ENCODE measurements at regions not wholly inside any gene's neighbourhood (a gene's known extent, or its start where the extent isn't known, plus 50 kb on each side); places are given as distances from the start of the nearest gene placed in this dataset.

DNA sequence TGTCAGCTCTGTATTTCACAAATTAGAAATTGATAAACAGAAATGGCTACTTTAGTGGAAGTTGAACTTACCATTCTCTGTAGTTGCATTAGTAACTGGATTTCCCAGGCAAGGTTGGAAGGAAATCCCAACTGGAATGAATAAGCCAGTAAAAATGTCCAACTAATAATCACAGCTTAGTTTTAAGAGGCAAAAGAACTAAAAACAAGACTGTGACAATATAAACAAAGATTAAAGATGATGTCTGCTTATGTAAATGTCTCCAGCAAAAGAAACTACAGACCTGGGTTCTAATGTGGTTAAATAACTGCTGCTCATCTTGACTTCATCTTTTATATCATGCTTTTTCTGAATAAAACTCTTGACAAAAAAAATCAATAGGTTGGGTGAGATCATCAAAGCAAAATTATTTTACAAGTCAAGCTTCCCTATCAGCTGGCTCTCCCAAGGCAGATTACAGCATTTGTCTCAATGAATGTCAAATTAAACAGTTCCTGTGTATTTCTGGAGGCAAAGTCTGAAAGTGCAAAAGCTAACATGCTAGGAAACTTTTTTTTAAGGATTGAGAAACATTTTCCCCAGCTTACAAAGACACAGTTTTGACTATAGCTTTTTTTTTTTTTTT, 62.3 kb upstream of the HMHB1 start:
- DNase-seq, result no peak
- Histone ChIP-seq H3K9ac (ENCODE audit: low read depth in 2 of 2, low read length in 2 of 2) (no peak overlapping the region), H3K27me3 (no peaks in the 10 kb centered on the region), H3K36me3 (no peaks in the 10 kb centered on the region), H3K4me3 (no peak overlapping the region), H3K9me3 (no peaks in the 10 kb centered on the region), H3K27ac (no peak overlapping the region), H3K4me1 (no peaks in the 10 kb centered on the region)
- TF ChIP-seq, protein P1, sequence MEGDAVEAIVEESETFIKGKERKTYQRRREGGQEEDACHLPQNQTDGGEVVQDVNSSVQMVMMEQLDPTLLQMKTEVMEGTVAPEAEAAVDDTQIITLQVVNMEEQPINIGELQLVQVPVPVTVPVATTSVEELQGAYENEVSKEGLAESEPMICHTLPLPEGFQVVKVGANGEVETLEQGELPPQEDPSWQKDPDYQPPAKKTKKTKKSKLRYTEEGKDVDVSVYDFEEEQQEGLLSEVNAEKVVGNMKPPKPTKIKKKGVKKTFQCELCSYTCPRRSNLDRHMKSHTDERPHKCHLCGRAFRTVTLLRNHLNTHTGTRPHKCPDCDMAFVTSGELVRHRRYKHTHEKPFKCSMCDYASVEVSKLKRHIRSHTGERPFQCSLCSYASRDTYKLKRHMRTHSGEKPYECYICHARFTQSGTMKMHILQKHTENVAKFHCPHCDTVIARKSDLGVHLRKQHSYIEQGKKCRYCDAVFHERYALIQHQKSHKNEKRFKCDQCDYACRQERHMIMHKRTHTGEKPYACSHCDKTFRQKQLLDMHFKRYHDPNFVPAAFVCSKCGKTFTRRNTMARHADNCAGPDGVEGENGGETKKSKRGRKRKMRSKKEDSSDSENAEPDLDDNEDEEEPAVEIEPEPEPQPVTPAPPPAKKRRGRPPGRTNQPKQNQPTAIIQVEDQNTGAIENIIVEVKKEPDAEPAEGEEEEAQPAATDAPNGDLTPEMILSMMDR (IDR thresholded peaks at IDR 0.05), result no peak
- intact Hi-C loops (cut with DNase I), result no loop called here

DNA sequence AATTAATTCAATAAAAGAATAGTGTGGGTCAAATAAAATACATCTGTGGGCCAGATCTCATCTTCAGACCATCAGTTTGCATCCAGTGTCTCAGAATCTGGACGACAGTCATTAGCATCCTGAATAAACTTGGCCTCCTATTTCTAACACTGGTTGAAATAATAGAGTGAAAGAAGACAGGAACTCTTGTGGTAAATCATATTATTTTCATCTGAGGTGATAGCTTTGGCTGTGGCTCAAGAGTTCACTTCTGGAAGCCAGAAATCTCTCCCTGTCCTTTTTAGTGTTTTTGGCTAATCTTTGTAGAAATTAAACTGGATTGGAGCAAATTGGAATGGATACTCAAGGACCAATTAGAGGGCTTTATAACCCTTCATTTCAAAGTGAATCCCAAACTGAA, 63.4 kb upstream of the HMHB1 start:
- no peaks in the 10 kb centered on the region for H3K4me1 ChIP-seq
- no peaks in the 10 kb centered on the region for H3K27me3 ChIP-seq
- TF ChIP-seq, protein P1 (IDR thresholded peaks at IDR 0.05), result no peak
- intact Hi-C loops (cut with DNase I), result no loop called here
- H3K9me3 ChIP-seq, result no peaks in the 10 kb centered on the region
- H3K9ac ChIP-seq (ENCODE audit: low read depth in 2 of 2, low read length in 2 of 2), result no peak overlapping the region
- H3K36me3 ChIP-seq, result no peaks in the 10 kb centered on the region
- no peak overlapping the region for H3K27ac ChIP-seq
- DNase-seq, result no peak
- H3K4me3 ChIP-seq, result no peak overlapping the region

DNA sequence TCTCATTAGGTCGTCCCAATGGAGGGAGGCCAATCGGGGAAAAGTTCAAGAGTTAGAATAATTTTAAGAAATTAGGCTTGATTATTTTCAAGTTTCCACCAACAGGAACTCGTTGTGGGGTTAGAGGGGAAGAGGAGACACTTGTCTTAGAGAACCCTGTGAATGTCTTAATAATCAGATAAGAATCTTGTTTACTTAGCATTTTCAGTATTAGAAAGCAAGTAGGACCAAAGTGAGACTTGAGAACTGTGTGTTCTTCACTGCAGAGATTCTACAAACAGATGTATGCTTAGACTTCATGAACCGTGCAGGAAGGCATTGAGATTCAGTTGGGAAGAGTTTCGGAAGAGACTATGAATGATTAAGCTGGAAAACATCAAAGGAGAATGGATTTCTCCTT, 69.0 kb upstream of the HMHB1 start:
- TF ChIP-seq, protein P1 (IDR thresholded peaks at IDR 0.05), result no peak
- intact Hi-C loops (cut with DNase I), result no loop called here
- H3K27ac ChIP-seq, result no peak overlapping the region
- no peaks in the 10 kb centered on the region for H3K27me3 ChIP-seq
- no peaks in the 10 kb centered on the region for H3K4me1 ChIP-seq
- H3K9ac ChIP-seq (ENCODE audit: low read depth in 2 of 2, low read length in 2 of 2), result no peak overlapping the region
- H3K4me3 ChIP-seq, result no peak overlapping the region
- H3K9me3 ChIP-seq, result no peaks in the 10 kb centered on the region
- no peaks in the 10 kb centered on the region for H3K36me3 ChIP-seq
- no peak for DNase-seq

DNA sequence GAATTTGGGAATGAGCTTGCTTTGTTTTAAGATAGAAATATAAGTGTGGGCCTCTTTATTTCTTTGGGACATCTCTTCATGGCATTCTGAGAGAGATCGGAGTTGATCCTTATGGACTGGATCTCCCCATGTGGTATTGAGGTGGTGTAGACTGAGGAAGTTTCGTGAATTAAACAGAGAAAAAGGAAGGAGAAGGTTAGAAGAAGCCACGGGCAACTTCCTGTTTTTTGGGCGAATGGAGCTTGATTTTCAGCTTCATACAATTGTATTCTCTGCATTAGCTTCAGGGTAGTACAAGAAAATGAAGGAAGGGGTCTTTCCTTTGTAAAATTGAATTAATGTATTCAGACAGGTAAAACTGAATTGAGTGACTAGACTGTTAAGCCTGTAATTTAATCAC, 70.5 kb upstream of the HMHB1 start:
- H3K4me1 ChIP-seq, result no peaks in the 10 kb centered on the region
- H3K9me3 ChIP-seq, result no peaks in the 10 kb centered on the region
- H3K27me3 ChIP-seq, result no peaks in the 10 kb centered on the region
- intact Hi-C loops (cut with DNase I), result no loop called here
- DNase-seq, result no peak
- TF ChIP-seq, protein P1 (IDR thresholded peaks at IDR 0.05), result no peak
- H3K4me3 ChIP-seq, result no peak overlapping the region
- H3K36me3 ChIP-seq, result no peaks in the 10 kb centered on the region
- no peak overlapping the region for H3K9ac ChIP-seq (ENCODE audit: low read depth in 2 of 2, low read length in 2 of 2)
- H3K27ac ChIP-seq, result no peak overlapping the region

DNA sequence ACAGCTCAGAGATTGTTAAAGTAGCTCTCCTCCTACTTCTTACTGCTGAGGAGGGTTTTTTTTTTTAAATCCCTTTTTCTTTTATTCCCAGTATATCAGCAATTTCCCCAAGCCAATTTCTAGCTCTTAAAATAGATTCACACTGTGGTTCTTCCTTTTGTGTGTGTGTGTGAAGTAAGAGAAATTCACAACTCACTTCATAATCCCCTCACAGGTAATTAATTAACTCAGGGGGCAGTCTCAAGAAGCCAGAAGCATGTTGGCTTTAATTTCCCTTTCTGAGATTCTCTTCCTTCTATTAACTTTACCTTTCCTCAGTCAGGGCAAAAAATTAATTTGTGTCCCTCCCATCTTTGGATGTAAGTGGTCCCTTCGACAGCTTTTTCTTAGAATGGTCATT, 71.0 kb upstream of the HMHB1 start:
- no peak overlapping the region for H3K27ac ChIP-seq

More for the DNA sequence above, 71.0 kb upstream of the HMHB1 start:
- Histone ChIP-seq H3K36me3 (no peaks in the 10 kb centered on the region), H3K27me3 (no peaks in the 10 kb centered on the region), H3K9ac (ENCODE audit: low read depth in 2 of 2, low read length in 2 of 2) (no peak overlapping the region), H3K4me1 (no peaks in the 10 kb centered on the region), H3K4me3 (no peak overlapping the region), H3K9me3 (no peaks in the 10 kb centered on the region)
- intact Hi-C loops (cut with DNase I), result no loop called here
- no peak for DNase-seq
- TF ChIP-seq, protein P1 (IDR thresholded peaks at IDR 0.05), result no peak

Measured in colonic mucosa (tissue), 4 donors.